GM12891 (cell line): ENCODE measurements at regions not wholly inside any gene's neighbourhood (a gene's known extent, or its start where the extent isn't known, plus 50 kb on each side); places are given as distances from the start of the nearest gene placed in this dataset.

ENCODE experiments used
- PAX5 ChIP-seq: IDR thresholded peaks from 2 replicates; pipeline ENCODE4 v1.6.1; 2011; ENCODE audit warnings: low read length, moderate library complexity, mild to moderate bottlenecking; ENCODE audit not compliant: insufficient read depth, severe bottlenecking
- POLR2A ChIP-seq: IDR thresholded peaks from 2 replicates; pipeline ENCODE4 v1.6.1; 2011; ENCODE audit warnings: low read depth, low read length, control low read depth
- POLR2AphosphoS5 ChIP-seq: IDR thresholded peaks from 2 replicates; pipeline ENCODE4 v1.6.1; 2011; ENCODE audit warnings: low read depth, low read length, control low read depth
- POU2F2 ChIP-seq: IDR thresholded peaks from 2 replicates; pipeline ENCODE4 v1.6.1; 2011; ENCODE audit warnings: low read depth, mild to moderate bottlenecking, control low read depth, low read length, moderate library complexity
- SPI1 ChIP-seq: IDR thresholded peaks from 2 replicates; pipeline ENCODE4 v1.6.1; 2011; ENCODE audit warnings: low read depth, low read length, control low read depth
- TAF1 ChIP-seq: IDR thresholded peaks from 2 replicates; pipeline ENCODE4 v1.6.1; 2011; ENCODE audit warnings: low read depth, low read length, control low read depth

- TF ChIP-seq POLR2AphosphoS5 (no peak), POLR2A (no peak), SPI1 (no peak), TAF1 (no peak), POU2F2 (no peak), PAX5 (no peak)
Observed at GRCh38 chr2:241977557-241978300, 108.2 kb downstream of the RTP5 start.
